ENCODE measurements at regions not wholly inside any gene's neighbourhood (a gene's known extent, or its start where the extent isn't known, plus 50 kb on each side); places are given as distances from the start of the nearest gene placed in this dataset.
"Not testable (repeated sequence)": the region's sequence is repeated elsewhere in the genome, so short reads cannot be mapped to it uniquely, and the experiment has no call there.

DNA sequence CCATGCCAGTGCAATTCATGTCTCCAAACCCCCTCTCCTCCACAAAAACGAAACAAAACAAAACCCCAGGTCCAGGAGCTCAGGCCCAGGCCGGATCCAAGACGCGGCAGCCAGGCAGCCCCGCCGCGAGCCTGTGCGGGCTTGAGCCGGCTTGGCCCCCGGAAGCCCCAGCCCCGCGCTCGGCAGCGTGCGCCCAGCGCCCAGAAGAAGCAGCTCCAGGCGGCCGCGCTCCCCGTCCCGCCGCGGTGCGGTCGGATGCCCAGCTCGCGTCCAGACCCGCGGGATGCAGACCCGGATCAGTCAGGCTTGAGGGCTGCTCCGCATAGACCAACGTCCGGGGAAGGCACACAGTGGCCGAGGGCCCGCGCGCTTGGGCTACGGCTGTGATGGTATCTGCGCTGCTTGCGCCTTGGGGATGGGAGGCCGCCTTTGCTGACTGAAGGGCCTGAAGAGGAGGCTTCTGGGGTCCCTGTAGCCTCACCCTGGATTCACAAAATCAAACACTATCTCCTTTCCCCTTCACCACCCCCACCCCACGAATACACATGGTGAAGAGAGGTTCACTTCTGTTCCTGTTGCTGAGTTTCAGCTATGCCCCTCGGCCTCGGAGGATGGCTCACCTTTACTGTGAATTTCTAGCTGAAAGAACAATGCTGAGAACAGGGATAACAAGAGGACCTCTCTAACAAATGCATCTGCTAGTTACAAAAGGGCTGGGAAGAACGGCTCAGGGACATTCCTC, 79.9 kb upstream of the EN2 start:
- DNase-seq (ENCODE audit: low read depth) = no peak

- DNase-seq (ENCODE audit: low read depth) = no peak
These were observed 79.4 kb upstream of the EN2 start for GRCh38 chr7:155378580-155378934.

DNA sequence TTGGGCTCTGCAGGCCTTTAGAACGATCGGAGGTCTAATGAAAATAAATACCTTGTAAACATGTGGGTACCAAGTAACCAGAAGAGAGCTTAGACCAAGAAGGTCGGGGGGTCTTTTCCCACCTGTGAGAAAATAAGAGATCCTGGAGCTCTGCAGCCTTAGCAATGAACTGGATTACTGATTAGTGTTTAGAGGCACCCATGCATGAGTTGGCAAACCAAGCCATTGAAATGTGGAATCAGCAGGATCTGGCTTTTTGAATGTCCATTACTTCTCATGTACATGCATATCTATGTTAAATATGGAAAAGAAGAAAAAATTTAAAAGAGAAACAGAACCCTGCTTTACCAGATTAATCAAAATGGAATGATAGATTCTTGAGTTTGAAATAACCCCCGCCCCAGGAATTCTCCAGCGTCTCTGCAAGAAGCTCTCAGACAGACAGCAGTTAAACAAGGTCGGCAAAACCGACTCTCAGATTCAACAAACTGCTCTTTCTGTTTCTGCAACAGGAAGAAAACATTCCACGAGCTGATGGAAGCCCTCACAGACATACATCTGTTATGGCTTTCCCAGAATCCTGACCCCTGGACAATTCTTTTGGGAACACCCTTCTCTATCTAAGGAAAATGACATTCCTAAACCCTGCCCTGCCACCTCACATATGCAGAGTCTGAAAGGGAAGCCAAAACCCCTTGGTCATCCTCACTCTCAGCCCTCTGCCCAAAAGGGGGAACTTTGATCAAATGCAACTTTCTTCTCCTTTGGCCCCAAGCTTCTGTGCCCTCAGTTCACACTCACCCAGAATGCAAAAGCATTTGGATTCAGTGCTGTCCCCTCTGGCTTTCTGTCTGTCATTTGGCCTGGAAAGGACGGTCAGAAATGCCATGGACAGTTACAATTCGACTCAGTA, 78.7 kb upstream of the EN2 start:
- DNase-seq (ENCODE audit: low read depth) = no peak

GRCh38 chr7:155380221-155380861, 77.6 kb upstream of the EN2 start:
- DNase-seq (ENCODE audit: low read depth) = peak; percentile 26

DNA sequence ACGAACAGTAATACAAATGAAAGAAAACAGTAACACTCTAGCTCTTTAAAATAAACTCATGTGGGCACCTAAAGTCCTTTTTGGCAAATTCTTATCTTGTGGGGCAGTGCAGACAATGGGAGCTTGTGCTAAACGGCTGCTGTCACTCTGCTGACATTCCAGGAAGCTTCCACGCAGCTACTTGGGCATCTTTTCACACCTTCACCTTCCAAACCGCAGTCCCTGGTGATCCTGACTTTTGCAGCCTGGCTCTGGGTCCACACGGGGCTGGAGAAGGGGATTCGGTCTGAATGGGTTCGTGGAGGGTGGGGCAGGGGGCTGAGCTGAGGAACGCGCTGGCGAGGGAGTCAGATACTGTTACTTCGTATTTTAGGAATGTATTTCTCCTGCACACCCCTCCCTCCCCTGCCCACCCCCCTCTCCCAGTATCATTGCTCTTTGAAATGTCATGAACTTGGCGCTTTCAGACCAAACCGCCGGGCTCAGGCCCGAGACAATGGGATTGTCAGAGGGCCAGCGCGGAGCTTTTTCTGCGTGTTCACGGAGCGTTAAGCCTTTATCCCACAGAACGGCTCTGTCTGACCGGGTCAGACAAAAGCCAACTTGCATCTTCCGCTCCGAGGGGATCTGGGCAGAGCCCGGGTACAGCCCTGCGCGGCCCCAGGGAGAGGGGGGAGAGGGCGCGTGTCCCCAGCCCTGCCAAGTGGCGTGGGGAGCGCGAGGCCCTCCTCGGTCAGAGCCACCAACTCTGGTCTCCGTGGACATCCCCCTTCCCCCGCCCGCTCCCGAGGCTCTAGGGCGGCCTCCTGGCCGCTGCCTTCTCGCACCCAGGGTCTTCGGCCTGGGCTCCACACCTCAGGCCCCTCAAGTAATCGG, 76.7 kb upstream of the EN2 start:
- no peak for DNase-seq (ENCODE audit: low read depth)

- no peak for DNase-seq (ENCODE audit: low read depth)
These were observed 75.8 kb upstream of the EN2 start for GRCh38 chr7:155381852-155382801.

DNA sequence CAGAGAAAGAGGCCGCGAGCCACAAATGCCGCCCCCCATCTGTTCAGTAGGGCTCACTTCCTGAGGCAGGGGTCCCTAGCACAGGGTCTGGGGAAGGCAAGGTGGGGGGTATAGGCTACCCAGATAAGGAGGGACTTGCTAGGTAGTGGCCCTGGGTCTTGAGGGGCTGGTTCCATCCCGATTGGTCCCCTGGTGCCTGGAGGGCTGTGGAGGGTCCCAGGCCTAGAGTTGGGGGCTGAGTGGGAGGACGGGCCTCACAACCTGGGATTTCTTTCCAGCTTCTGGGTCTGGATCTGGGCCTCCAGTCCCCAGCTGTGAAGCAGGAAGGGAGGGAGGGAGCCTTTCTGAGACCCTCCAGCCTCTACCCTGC, 75.1 kb upstream of the EN2 start:
- DNase-seq (ENCODE audit: low read depth) = no peak

DNA sequence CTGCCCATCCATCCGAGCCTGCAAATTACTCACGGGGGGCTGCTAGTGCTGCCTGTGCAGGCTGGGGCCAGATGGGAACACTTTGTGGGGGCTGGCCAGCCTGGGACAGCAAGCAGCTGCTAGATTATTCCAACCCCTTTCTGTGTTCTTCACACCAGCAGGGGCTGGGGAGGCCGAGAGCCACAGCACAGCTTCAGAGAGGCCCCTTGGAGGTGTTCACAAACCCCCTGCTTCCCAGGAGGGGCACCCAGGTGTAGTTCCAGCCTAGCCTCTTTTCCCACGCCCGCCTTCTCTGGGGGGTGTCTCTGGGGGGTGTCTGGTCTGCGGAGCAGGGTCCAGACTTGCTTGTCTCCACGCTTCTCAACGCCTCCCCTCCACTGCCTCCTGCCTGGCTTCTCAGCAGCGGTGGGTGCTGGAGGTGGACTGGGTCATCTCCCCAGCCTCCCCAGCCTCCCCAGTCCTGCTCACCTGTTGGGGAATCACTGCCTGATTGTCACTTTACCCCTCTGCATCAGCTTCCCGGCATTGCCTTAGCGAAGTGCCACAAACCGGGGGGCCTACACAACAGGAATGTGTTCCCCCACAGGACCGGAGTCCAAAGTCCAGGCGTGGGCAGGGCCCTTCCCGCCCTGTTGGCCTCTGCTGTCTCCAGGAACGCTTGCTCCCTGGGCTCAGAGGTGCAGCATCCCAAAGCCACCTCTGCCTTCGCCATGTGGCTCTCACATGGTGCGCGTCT, 74.0 kb upstream of the EN2 start:
- no peak for DNase-seq (ENCODE audit: low read depth)

GRCh38 chr7:155384751-155385150, 73.2 kb upstream of the EN2 start:
- no peak for DNase-seq (ENCODE audit: low read depth)

DNA sequence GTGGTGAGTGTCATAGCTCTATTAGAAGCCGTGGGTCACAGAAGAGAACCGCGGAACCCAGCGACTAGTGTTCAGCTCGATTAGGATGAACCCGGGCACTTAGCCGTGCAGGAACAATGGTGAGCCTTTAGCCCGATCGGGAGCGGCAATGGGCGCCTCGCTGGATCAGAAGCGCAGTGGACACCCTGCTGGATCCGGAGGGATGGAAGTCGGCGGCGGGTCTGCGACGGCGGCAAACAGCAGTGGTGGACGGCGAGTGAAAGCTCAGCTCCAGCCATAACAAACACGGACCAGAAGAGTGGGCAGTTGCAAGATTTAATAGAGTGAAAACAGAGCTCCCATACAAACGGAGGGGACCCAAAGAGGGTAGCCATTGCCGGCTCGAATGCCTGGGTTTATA, 72.7 kb upstream of the EN2 start:
- not testable (repeated sequence) for DNase-seq (ENCODE audit: low read depth)

- DNase-seq (ENCODE audit: low read depth) = no peak
These were observed 71.3 kb upstream of the EN2 start for GRCh38 chr7:155386608-155387007.

- no peak for DNase-seq (ENCODE audit: low read depth)
These were observed 70.8 kb upstream of the EN2 start for GRCh38 chr7:155387066-155387620.

DNA sequence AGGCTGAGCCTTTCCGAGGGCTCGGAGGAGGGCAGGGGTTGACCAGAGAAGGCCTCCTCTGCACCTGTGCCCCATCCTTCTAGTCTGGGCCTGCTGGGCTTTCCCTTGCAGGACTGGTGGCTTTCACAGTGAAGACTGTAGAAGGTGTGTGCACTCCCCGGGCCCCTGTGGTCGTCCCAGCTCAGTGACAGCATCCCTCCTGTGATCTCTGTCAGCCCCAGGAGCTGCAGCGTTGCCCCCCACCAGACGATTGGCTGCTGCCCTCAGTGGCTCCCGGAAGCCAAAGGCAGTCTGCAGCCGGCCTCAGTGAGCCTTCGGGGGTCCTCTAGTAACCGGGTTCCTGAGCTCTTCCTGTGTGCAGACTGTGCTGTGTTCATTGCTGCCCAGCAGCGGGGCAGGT, 69.4 kb upstream of the EN2 start:
- DNase-seq (ENCODE audit: low read depth) = no peak

- DNase-seq (ENCODE audit: low read depth) = no peak
These were observed 66.5 kb upstream of the EN2 start for GRCh38 chr7:155391414-155391813.

GRCh38 chr7:155392726-155393570, 65.0 kb upstream of the EN2 start:
- no peak for DNase-seq (ENCODE audit: low read depth)

- no peak for DNase-seq (ENCODE audit: low read depth)
These were observed 63.5 kb upstream of the EN2 start for GRCh38 chr7:155394413-155394812.

GRCh38 chr7:155395176-155395797, 62.6 kb upstream of the EN2 start:
- DNase-seq (ENCODE audit: low read depth) = no peak

- DNase-seq (ENCODE audit: low read depth) = no peak
These were observed 61.3 kb upstream of the EN2 start for GRCh38 chr7:155396661-155397060.

Data from activated T-helper 1 cell treated with Interleukin-2 at 50 U/mL for 16 hours (primary cell).